ENCODE measurements at regions not wholly inside any gene's neighbourhood (a gene's known extent, or its start where the extent isn't known, plus 50 kb on each side); places are given as distances from the start of the nearest gene placed in this dataset.

DNA sequence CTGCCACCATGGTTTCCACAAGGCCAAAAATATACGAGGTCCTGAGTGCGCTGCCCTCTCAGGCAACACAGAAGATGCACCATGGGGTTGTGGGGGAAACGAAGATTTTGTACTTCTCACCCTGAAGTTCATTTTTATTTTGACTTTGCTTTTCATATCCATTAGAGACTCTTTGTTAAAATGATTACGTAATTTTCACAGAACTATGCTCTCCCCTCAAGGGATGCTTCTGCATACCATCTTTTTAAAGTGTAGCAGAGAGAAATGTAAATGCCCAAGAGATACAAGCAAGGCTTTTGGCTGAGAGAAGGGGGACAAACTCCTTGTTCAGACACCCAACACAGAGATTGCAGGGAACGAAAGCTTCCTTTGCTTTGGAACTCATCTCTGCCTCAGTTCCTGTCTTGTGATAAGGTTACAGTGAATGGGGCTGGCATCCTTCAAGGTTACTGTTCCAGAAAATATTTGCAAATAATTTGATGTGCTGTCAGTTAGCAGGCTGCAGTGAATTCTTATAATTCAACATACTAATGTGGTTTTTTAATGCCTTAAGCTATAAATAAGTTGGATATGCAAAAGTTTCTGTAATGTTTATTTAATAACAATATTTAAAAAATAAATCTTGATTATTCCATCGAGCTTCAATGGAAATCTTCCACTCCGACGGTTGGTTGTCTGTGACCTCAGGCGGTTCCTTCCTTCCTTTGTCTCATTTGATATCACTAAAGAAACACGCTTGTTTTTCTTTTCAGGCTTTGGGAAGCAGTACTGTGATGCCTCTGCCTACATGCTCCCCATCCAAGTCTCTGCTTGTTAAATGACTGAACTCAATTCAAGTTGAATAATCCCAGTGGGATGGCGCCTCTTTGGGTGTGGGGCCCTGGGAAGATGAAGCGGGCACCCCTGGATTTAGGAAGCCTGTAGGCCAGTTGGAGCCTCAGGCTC lies 209.3 kb upstream of the CTBP2 start (continued):
- TF ChIP-seq, protein P1, sequence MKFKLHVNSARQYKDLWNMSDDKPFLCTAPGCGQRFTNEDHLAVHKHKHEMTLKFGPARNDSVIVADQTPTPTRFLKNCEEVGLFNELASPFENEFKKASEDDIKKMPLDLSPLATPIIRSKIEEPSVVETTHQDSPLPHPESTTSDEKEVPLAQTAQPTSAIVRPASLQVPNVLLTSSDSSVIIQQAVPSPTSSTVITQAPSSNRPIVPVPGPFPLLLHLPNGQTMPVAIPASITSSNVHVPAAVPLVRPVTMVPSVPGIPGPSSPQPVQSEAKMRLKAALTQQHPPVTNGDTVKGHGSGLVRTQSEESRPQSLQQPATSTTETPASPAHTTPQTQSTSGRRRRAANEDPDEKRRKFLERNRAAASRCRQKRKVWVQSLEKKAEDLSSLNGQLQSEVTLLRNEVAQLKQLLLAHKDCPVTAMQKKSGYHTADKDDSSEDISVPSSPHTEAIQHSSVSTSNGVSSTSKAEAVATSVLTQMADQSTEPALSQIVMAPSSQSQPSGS (IDR thresholded peaks at IDR 0.05; ENCODE audit: low read length), result no peak
- no peak for TF ChIP-seq STAT1 (conservative IDR thresholded peaks at IDR 0.05)

DNA sequence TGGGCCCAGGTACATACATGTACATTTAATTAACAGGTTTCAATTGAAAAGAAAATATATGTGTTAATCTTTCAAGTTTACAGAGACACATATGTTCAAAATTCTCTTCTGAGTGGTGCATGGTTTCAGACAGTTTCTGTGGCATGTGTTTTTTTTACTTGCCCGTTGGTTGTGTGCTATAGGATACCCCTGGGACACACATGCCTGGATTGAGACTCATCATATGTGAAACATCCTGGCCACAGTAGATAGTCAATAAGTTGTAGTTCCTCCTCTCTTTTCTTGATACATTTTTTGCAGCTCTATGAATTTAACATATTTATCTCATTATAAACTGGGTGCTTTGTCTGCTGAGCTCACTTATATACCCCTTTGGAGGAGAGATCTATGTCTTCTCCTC lies 207.8 kb upstream of the CTBP2 start:
- no peaks in the 10 kb centered on the region for H3K9me3 ChIP-seq (replicated peaks; ENCODE audit: control insufficient read depth, insufficient read depth, low read length)
- ChIA-PET SMC1A (ENCODE audit: uncharacterized antibody, unreplicated experiment) (no interaction called here), RAD21 (ENCODE audit: unreplicated experiment) (no interaction called here), POLR2A (no interaction called here), CTCF (no interaction called here)
- BruUV-seq (replicated peaks), result no TSS peak
- H2AFZ ChIP-seq (ENCODE audit: control insufficient read depth, low read depth, low read length), result no peak overlapping the region
- H3K9ac ChIP-seq (ENCODE audit: control insufficient read depth, insufficient read depth, low read length), result no peak overlapping the region
- no peaks in the 10 kb centered on the region for H3K36me3 ChIP-seq (ENCODE audit: control insufficient read depth in 2 of 2, insufficient read depth in 2 of 2, low read length in 1 of 2)
- no peak for TF ChIP-seq CREM (IDR thresholded peaks at IDR 0.05; ENCODE audit: low read depth)
- H3K27ac ChIP-seq (ENCODE audit: control insufficient read depth, insufficient read depth), result no peak overlapping the region
- in situ Hi-C loops (cut with MboI), result no loop called here
- H3K4me3 ChIP-seq, result no peak overlapping the region
- WGBS (ENCODE audit: insufficient coverage, insufficient replicate concordance, low lambda C conversion rate, missing lambda C conversion rate), result 0% methylated on average over 1 of the region's 1 CpG
- no peak overlapping the region for H3K4me2 ChIP-seq (ENCODE audit: control insufficient read depth, insufficient read depth)
- no peaks in the 10 kb centered on the region for H4K20me1 ChIP-seq (ENCODE audit: control insufficient read depth, insufficient read depth)
- intact Hi-C loops (cut with micrococcal nuclease; ENCODE audit: unreplicated experiment), result no loop called here
- no peaks in the 10 kb centered on the region for H3K4me1 ChIP-seq (ENCODE audit: control insufficient read depth, insufficient read depth, low read length)
- FAIRE-seq (no peak), ATAC-seq (no peak), DNase-seq (ENCODE audit: low read depth, low spot score) (no peak)
- no peaks in the 10 kb centered on the region for H3K27me3 ChIP-seq (replicated peaks in 1 of 2; ENCODE audit: control insufficient read depth in 2 of 2, insufficient read depth in 2 of 2, low read length in 1 of 2)
- H3K79me2 ChIP-seq (ENCODE audit: control insufficient read depth, insufficient read depth, low read length), result no peaks in the 10 kb centered on the region

DNA sequence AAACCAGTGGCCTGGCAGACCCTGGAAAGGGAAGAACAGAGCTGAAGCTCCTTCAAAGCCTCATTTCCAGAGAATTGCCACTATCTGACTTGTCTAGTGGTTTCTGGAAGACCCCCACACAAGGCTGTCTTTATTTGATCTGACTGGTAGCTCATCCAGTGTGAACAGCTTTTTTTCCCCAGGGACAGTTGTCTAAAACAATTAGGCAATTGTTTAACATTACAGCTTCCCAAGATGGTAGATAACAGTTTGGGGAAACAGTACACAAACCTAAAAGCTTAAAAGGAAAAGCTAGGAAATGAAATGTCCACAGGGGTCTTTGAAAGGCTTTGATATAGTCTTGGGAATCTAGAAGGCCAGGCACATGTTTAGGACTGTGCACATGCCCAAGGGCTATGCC lies 203.4 kb upstream of the CTBP2 start:
- ChIA-PET CTCF (interaction anchor here (1.5 kb wide), 1 partner anchor 20 kb away, joined by 7 read pairs; no protein-coding TSS in a partner anchor), SMC1A (ENCODE audit: uncharacterized antibody, unreplicated experiment) (no interaction called here), POLR2A (no interaction called here), RAD21 (ENCODE audit: unreplicated experiment) (no interaction called here)
- Histone ChIP-seq H3K4me1 (ENCODE audit: control insufficient read depth, insufficient read depth, low read length) (no peaks in the 10 kb centered on the region), H2AFZ (ENCODE audit: control insufficient read depth, low read depth, low read length) (no peak overlapping the region), H3K9me3 (replicated peaks; ENCODE audit: control insufficient read depth, insufficient read depth, low read length) (no peaks in the 10 kb centered on the region), H3K27me3 (replicated peaks in 1 of 2; ENCODE audit: control insufficient read depth in 2 of 2, insufficient read depth in 2 of 2, low read length in 1 of 2) (no peaks in the 10 kb centered on the region), H3K9ac (ENCODE audit: control insufficient read depth, insufficient read depth, low read length) (no peak overlapping the region), H4K20me1 (ENCODE audit: control insufficient read depth, insufficient read depth) (no peaks in the 10 kb centered on the region), H3K4me3 (no peak overlapping the region), H3K36me3 (ENCODE audit: control insufficient read depth in 2 of 2, insufficient read depth in 2 of 2, low read length in 1 of 2) (no peaks in the 10 kb centered on the region), H3K27ac (ENCODE audit: control insufficient read depth, insufficient read depth) (no peak overlapping the region), H3K4me2 (ENCODE audit: control insufficient read depth, insufficient read depth) (no peak overlapping the region), H3K79me2 (ENCODE audit: control insufficient read depth, insufficient read depth, low read length) (no peaks in the 10 kb centered on the region)
- in situ Hi-C loops (cut with MboI), result no loop called here
- intact Hi-C loops (cut with micrococcal nuclease; ENCODE audit: unreplicated experiment), result no loop called here
- FAIRE-seq (no peak), ATAC-seq (no peak), DNase-seq (ENCODE audit: low read depth, low spot score) (no peak)
- BruUV-seq (replicated peaks), result no TSS peak
- TF ChIP-seq SRF (IDR thresholded peaks at IDR 0.05; ENCODE audit: low read depth in 2 of 2, low read length in 2 of 2) (no peak), FOS (IDR thresholded peaks at IDR 0.05; ENCODE audit: borderline replicate concordance, extremely low read depth, insufficient read length) (no peak), PAX8 (IDR thresholded peaks at IDR 0.05) (no peak), ZNF622 (IDR thresholded peaks at IDR 0.05) (no peak), RUNX3 (IDR thresholded peaks at IDR 0.05; ENCODE audit: low read length) (no peak), MYB (IDR thresholded peaks at IDR 0.05; ENCODE audit: borderline replicate concordance, low read depth, low read length) (no peak), CREM (IDR thresholded peaks at IDR 0.05; ENCODE audit: low read depth) (no peak)
- TF ChIP-seq, protein P2, sequence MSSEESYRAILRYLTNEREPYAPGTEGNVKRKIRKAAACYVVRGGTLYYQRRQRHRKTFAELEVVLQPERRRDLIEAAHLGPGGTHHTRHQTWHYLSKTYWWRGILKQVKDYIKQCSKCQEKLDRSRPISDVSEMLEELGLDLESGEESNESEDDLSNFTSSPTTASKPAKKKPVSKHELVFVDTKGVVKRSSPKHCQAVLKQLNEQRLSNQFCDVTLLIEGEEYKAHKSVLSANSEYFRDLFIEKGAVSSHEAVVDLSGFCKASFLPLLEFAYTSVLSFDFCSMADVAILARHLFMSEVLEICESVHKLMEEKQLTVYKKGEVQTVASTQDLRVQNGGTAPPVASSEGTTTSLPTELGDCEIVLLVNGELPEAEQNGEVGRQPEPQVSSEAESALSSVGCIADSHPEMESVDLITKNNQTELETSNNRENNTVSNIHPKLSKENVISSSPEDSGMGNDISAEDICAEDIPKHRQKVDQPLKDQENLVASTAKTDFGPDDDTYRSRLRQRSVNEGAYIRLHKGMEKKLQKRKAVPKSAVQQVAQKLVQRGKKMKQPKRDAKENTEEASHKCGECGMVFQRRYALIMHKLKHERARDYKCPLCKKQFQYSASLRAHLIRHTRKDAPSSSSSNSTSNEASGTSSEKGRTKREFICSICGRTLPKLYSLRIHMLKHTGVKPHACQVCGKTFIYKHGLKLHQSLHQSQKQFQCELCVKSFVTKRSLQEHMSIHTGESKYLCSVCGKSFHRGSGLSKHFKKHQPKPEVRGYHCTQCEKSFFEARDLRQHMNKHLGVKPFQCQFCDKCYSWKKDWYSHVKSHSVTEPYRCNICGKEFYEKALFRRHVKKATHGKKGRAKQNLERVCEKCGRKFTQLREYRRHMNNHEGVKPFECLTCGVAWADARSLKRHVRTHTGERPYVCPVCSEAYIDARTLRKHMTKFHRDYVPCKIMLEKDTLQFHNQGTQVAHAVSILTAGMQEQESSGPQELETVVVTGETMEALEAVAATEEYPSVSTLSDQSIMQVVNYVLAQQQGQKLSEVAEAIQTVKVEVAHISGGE (CRISPR knock-in tag; IDR thresholded peaks at IDR 0.05), result no peak
- TF ChIP-seq, protein P3, sequence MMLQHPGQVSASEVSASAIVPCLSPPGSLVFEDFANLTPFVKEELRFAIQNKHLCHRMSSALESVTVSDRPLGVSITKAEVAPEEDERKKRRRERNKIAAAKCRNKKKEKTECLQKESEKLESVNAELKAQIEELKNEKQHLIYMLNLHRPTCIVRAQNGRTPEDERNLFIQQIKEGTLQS (IDR thresholded peaks at IDR 0.05; ENCODE audit: borderline replicate concordance, extremely low read depth, low read depth, low read length), result no peak
